KMS-11 (cell line): ENCODE measurements at regions not wholly inside any gene's neighbourhood (a gene's known extent, or its start where the extent isn't known, plus 50 kb on each side); places are given as distances from the start of the nearest gene placed in this dataset.

Experiments used
- H2AFZ ChIP-seq: fragments of 200-600 bp; sonication (generic); 2 replicates; pipeline ENCODE4 v1.6.1; 2016; ENCODE audit warnings: antibody characterized with exemption, mixed run types, low read depth
- H3K27ac ChIP-seq: fragments of 200-600 bp; sonication (generic); 2 replicates; pipeline ENCODE4 v1.6.1; 2016; ENCODE audit warnings: mild to moderate bottlenecking, mixed run types
- H3K27me3 ChIP-seq: fragments of 200-600 bp; sonication (generic); 2 replicates; pipeline ENCODE4 v1.6.1; 2017; ENCODE audit warnings: mild to moderate bottlenecking, low read depth, mixed run types, moderate library complexity; ENCODE audit not compliant: insufficient read depth
- H3K36me3 ChIP-seq: fragments of 200-600 bp; sonication (generic); 2 replicates; pipeline ENCODE4 v1.6.1; 2017; ENCODE audit warnings: mild to moderate bottlenecking, mixed run types; ENCODE audit not compliant: insufficient read depth
- H3K4me1 ChIP-seq: fragments of 200-600 bp; sonication (generic); 2 replicates; pipeline ENCODE4 v1.6.1; 2016; ENCODE audit warnings: mild to moderate bottlenecking, low read depth, mixed run types; ENCODE audit not compliant: poor library complexity, severe bottlenecking
- H3K4me2 ChIP-seq: fragments of 200-600 bp; sonication (generic); 2 replicates; pipeline ENCODE4 v1.7.0; 2016; ENCODE audit warnings: mild to moderate bottlenecking, mixed run types
- H3K4me3 ChIP-seq: fragments of 200-600 bp; sonication (generic); IDR thresholded peaks from 2 replicates; pipeline ENCODE4 v1.6.1; 2017; ENCODE audit warnings: low read depth, low read length, mixed read lengths; ENCODE audit not compliant: insufficient read depth
- H3K79me2 ChIP-seq: fragments of 200-600 bp; sonication (generic); 2 replicates; pipeline ENCODE4 v1.6.1; 2016; ENCODE audit warnings: low read depth, mixed run types; ENCODE audit not compliant: insufficient read depth
- H3K9ac ChIP-seq: fragments of 200-600 bp; sonication (generic); 2 replicates; pipeline ENCODE4 v1.6.1; 2016; ENCODE audit warnings: mild to moderate bottlenecking, mixed run types
- H4K20me1 ChIP-seq: fragments of 200-600 bp; sonication (generic); 2 replicates; pipeline ENCODE4 v1.6.1; 2016; ENCODE audit warnings: mild to moderate bottlenecking, mixed run types; ENCODE audit not compliant: insufficient read depth
- CTCF ChIP-seq: fragments of 200-600 bp; sonication (generic); conservative IDR thresholded peaks from 2 replicates; pipeline ENCODE4 v1.6.1; 2017; ENCODE audit warnings: low read depth, mild to moderate bottlenecking, antibody characterized with exemption, low read length, moderate library complexity, mixed read lengths

DNA sequence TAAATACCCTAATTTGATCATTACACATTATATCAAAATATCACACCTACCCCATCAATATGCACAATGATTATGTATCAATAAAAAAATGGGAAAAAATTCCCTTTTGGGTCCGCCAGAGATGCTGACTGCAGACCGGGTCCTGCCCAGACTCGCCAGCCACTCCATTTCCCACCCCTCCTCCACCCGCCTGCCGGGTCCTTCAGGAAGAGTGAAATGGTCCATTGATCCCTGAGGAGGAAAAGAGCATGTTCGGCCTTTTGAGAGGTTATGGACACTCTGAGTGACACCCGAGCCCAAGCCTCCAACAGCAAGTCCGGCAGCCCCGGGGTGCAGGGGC is 123.9 kb upstream of the ZFHX3 start:
- H3K36me3 ChIP-seq: no peaks in the 10 kb centered on the region
- no peak overlapping the region for H3K27ac ChIP-seq
- no peak overlapping the region for H3K4me2 ChIP-seq
- no peak overlapping the region for H3K9ac ChIP-seq
- H3K27me3 ChIP-seq: no peaks in the 10 kb centered on the region
- no peaks in the 10 kb centered on the region for H4K20me1 ChIP-seq
- H2AFZ ChIP-seq: no peak overlapping the region
- no peaks in the 10 kb centered on the region for H3K79me2 ChIP-seq
- no peak for TF ChIP-seq CTCF
- H3K4me1 ChIP-seq: no peaks in the 10 kb centered on the region
- H3K4me3 ChIP-seq: no peak overlapping the region

DNA sequence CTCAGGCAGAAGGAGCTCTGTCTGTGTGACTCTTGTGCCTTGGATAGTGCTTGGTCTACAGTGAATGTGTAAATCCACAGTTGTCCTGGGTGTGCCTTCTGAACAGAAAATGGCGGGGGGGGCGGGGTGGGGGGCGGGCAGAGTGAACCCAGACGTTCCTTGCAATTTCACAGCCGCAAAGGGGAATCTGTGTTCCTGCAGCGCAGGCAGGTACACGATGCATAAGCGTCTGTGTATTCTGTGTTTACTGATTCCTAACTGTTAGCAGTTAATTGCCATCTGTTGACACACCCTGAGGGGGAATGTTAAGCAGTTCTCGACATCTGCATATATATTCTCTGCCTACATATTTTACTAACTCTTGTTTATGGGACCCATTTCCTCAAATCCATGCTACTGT is 123.5 kb upstream of the ZFHX3 start:
- Histone ChIP-seq H3K4me2 (no peak overlapping the region), H2AFZ (no peak overlapping the region), H3K4me1 (no peaks in the 10 kb centered on the region), H3K27ac (no peak overlapping the region), H3K4me3 (no peak overlapping the region), H3K36me3 (no peaks in the 10 kb centered on the region), H4K20me1 (no peaks in the 10 kb centered on the region), H3K9ac (no peak overlapping the region), H3K79me2 (no peaks in the 10 kb centered on the region), H3K27me3 (no peaks in the 10 kb centered on the region)
- no peak for TF ChIP-seq CTCF

DNA sequence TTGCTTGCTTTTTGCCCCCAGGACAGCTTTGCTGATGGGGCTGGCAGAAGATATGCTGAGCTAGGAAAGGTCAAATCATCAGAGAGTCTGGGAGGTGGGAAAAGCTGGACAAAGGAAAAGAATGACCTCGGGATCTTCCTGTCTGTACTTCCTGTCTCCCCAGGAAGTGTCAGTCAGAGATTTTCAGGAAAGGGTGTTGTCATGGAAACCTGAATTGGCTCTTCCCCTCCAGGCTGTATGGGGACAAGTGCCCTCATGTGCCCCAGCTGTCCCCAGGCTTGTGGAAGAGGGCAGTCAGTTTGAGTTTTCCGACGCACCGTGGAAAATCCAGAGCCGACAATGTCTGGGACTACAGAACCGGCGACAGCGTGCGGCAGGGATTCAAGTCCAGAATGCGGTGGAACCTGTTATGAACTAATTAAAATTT is 122.7 kb upstream of the ZFHX3 start:
- H3K36me3 ChIP-seq: no peaks in the 10 kb centered on the region
- H3K4me1 ChIP-seq: no peaks in the 10 kb centered on the region
- no peaks in the 10 kb centered on the region for H3K27me3 ChIP-seq
- H2AFZ ChIP-seq: no peak overlapping the region
- no peak overlapping the region for H3K4me2 ChIP-seq
- TF ChIP-seq CTCF: no peak
- H3K4me3 ChIP-seq: no peak overlapping the region
- no peaks in the 10 kb centered on the region for H4K20me1 ChIP-seq
- no peak overlapping the region for H3K9ac ChIP-seq
- no peaks in the 10 kb centered on the region for H3K79me2 ChIP-seq
- no peak overlapping the region for H3K27ac ChIP-seq

- no peak overlapping the region for H3K9ac ChIP-seq
- no peaks in the 10 kb centered on the region for H3K36me3 ChIP-seq
- H2AFZ ChIP-seq: no peak overlapping the region
- H3K27me3 ChIP-seq: no peaks in the 10 kb centered on the region
- no peaks in the 10 kb centered on the region for H3K4me1 ChIP-seq
- TF ChIP-seq CTCF: no peak
- no peaks in the 10 kb centered on the region for H4K20me1 ChIP-seq
- H3K79me2 ChIP-seq: no peaks in the 10 kb centered on the region
- no peak overlapping the region for H3K27ac ChIP-seq
- no peak overlapping the region for H3K4me2 ChIP-seq
- H3K4me3 ChIP-seq: no peak overlapping the region
Observed at GRCh38 chr16:73166947-73167550, 119.1 kb upstream of the ZFHX3 start.

DNA sequence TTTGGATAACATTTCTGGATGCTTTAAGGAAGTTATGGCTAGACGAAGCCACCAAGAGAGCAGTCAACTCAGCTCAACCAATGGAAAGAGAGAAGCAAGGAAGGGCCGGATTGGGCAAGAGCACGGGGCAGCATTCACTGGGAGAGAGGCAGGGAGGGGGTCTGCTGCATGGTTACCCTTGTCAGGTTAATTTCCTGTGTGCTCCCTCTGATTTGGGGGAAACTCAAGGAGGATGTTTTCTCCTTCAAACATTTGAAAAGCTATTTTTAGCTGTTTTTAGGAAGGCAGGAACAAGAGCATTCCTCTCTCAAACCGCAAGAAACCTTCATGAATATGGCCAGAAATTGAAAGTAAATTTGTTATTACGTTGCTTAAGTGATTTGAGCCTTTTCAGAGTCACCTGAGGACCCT is 118.5 kb upstream of the ZFHX3 start:
- Histone ChIP-seq H3K36me3 (no peaks in the 10 kb centered on the region), H3K27ac (no peak overlapping the region), H3K27me3 (no peaks in the 10 kb centered on the region), H4K20me1 (no peaks in the 10 kb centered on the region), H2AFZ (no peak overlapping the region), H3K79me2 (no peaks in the 10 kb centered on the region), H3K4me1 (no peaks in the 10 kb centered on the region), H3K4me2 (no peak overlapping the region), H3K9ac (no peak overlapping the region), H3K4me3 (no peak overlapping the region)
- TF ChIP-seq CTCF: no peak
